Inflammatory macrophage treated with lipopolysaccharide for 4 hours (primary cell): ENCODE measurements at regions not wholly inside any gene's neighbourhood (a gene's known extent, or its start where the extent isn't known, plus 50 kb on each side); places are given as distances from the start of the nearest gene placed in this dataset.
A peak's percentile ranks its signal among the peaks of the same experiment; 100 is the strongest.
"Not testable (repeated sequence)": the region's sequence is repeated elsewhere in the genome, so short reads cannot be mapped to it uniquely, and the experiment has no call there.

Experiments
- DNase-seq: peaks from one replicate; pipeline ENCODE4 v3.0.0-alpha.2; 2020

DNA sequence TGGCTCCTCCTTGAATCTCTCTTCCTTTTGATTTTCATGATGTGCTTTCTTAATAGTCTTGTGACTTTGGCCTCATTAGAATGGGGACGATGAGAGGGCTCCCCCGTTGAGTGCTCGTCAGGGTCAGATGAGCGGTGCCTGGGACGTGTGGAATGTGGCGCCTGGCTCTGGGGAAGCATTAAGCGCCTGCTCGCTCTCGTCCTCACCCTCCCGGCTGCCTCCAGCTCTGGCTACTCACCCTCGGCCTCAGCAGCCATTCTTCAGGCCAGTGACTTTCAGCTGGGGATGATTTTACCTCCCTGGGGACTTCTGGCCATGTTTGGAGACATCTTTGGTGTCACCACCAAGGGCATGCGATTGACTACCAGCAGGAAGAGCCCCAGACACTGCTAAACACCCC lies 69.7 kb downstream of the RPS6KA4 start:
- no peak for DNase-seq

DNA sequence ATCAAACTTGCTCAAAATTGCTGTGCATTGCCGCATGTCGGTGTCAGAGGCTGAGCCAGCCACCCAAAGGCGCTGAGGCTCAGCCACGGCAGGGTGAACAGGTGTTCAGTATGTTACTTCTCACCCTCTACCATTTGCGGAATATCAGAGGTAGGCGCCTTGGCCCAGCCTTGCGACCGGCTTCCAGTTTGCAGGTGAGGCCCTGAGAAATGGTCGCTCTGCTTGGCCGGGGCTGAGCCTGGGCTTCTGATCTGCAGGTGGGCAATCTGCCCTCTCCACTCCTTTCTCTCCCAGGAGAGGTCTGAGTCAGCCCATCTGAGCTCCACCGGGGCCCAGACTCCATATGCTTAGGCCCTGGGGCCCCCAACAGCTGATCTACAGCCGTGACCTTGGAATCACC lies 71.0 kb downstream of the RPS6KA4 start:
- DNase-seq: no peak

DNA sequence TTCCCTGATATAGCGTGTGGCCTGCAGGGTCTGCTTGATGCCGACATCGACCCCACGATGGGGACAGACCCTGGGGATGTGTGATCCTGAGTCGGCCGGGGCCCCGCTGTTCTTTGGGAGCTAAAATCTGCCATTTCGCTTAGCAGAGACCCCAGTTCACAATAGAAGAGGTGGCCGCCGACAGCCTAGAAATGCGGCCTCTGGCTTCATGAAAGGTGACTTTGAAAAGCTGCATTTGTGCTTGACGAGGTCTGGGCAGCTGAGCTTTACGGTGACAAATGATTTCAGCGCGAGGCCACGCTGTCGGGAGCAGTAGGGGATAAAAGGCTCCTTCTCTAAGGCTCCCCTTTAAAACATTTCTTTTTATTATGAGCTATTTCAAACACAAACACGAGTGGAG lies 71.7 kb downstream of the RPS6KA4 start:
- no peak for DNase-seq

DNA sequence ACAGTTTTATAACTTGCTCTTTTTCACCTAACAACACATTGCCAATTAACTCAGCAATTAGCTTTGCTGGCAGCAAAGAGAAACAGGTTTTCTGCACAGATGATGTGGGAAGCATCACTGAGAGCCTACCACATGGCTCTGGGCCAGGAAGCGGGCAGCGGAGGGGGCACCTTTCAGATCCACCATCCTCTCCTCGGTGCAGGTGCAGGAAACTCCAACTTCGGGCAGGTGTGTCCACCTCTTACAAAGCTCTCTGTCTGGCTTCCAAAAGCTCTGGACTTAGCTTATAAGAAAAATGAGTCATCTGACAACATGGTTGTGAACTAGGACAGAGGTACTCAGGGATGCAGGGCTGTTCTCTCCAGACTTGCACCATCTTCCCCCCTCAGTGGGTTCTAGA lies 77.0 kb downstream of the RPS6KA4 start:
- no peak for DNase-seq

DNA sequence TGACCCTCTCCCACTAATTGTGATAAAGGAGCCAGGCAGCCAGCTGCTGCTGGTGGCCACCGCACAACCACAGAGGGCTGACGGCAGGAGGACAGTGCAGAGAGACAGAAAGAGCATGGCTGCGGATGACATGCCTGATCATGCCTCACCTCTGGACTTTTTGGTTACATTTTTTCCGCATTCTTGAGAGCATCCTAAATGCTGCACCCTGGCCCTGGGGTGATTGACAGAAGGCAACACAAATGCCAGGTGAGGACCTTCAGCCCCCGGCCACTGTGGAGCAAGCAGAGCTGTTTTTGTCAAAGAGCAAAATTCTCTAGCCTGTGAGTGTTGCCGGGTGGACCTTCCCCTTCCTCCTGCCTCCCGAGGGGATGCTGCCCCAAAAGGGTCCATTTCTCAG lies 78.5 kb downstream of the RPS6KA4 start:
- no peak for DNase-seq

DNA sequence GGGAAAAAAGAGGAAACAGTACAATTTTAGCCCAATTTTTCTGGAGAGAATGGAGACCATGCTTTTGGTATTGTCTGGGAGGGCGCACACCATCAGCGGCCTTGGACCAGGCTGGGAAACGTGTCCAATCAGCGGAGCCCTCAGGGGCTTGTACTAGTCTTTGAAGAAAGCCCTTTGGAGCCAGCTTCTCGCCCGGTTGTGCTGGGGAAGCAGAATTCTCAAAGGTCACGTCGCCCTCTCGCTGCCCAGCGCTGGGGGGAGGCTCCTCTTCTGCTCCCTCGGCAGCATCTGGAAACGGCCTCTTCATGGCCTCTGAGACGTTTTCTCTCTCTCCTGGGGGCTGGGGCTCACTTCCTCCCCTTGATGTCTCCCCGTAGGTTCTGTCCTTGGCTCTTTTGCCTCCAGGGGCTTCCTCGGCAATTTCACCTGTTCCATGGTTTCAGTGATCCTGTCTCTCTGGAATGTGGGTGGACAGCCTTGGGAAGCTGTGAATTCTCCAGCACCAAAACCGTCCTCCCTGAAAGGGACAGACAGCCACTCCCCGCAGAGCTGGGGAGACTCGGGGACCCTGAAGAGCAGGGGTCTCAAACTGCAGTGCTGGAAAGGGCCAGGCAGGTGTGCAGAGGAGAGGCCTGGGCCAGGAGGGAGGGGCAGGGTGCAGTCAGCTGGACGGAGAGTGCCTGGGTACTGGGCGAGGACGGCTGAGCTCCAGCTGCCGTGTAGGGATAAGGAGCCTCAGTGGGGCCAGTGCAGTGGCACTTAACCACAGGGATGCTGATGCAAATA lies 80.2 kb downstream of the RPS6KA4 start:
- DNase-seq: no peak

DNA sequence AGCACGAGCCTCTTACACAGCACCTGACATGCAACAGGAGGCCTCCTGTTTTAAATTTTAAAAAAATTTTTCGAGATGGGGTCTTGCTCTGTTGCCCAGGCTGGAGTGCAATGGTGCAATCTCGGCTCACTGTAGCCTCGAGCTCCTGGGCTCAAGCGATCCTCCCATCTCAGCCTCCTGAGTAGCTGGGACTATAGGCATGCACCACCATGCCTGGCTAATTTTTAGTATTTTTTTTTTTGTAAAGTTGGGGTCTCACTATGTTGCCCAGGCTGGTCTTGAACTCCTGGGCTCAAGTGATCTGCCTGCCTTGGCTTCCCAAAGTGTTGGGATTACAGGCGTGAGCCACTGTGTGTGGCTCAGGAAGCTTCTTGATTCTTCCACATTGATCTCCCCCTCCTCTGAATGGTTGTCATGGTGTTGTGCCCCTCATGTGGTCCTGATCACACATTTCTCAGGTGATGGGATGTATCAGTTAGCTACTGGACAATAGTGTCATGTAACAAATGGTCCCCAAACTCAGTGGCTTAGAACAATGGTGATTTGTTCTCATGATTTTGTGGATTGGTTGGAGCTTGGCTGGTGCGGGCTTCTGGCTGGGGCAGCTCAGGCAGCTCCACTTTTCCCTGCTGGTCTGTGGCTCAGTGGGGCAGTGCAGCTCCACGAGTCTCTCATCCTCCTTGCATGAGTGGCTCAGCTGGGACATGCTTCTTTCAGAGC lies 81.0 kb downstream of the RPS6KA4 start:
- DNase-seq: not testable (repeated sequence)

DNA sequence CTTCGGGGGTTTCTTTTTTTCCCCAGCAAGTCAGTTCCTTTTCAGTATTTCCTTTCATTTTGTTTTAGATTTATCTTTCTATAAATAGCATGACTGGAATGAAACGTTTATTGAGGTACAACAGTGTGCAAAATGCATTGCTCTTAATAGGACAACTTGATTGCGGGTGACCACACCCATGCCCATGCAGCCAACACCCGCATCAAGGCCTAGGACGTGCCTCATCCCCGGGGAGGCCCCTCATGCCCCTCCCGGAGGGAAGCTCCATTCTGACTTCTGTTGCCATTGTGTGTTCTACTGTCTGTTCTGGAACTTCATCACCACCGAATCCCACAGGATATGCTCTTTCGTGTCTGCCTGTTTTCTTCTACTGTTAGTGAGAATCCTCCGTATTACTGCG lies 82.2 kb downstream of the RPS6KA4 start:
- DNase-seq: no peak

DNA sequence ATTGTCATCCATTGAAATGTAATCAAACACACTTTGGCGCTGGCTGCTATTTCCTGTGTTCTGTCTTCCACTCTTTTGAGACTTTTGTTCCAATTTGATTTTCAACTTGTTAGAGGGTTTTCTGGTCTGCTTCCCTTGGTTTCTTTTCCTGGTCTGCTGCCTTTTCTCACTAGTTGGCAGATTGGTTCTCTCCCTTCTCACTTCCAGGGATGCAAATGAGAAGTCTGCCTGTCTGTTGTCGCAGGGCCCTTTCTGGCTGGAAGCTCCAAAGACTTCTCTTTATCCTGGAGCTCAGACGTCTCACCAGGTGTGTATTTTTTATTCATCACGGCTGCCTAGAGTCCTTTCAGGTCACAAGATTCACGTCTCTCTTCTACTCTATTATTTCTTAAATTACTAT lies 84.0 kb downstream of the RPS6KA4 start:
- DNase-seq: no peak

DNA sequence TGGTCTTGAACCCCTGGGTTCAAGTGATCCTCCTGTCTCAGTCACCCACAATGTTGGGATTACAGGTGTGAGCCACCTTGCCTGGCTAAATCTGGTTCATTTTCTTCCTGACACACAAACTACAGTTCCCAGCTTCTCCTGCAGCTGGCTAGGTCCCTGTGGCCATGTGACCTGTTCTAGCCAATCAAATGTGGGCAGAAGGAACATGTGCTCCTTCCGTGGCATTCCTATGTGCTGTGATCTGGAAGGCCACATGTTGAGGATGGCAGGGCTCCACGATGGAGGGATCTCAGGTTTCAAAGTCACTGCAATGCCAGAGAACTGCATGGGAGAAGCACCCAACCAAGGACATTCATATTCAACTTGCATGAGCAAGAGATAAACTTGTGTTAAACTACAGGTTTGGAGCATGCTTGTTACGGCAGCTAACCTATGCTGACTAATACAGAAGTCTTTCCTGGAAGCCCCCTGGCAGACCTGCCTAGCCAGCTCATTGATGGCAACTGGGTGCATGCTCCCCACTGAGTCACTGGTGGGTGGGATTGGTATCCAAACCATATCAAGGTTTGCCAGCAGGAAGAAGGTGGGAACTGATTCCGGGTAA lies 86.0 kb downstream of the RPS6KA4 start:
- no peak for DNase-seq

DNA sequence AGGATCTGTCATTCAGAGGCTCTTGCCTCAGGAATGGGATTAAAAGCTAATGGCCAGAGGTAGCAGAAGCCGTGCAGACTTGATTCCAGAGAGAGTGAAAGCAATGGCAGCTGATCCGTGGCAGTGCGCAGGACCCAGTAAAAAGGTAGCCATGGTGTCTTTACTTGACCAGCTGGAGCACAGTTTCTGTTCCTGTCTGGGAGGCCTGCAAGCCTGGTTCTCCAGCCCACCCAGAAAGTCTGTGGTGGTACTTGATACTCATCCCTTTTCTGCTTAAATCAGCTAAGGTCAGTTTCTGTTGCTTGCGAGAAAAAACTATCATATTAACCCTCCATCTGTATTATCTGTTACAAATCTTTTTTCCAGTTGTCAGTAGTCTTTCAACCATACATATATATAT lies 86.7 kb downstream of the RPS6KA4 start:
- DNase-seq: no peak

DNA sequence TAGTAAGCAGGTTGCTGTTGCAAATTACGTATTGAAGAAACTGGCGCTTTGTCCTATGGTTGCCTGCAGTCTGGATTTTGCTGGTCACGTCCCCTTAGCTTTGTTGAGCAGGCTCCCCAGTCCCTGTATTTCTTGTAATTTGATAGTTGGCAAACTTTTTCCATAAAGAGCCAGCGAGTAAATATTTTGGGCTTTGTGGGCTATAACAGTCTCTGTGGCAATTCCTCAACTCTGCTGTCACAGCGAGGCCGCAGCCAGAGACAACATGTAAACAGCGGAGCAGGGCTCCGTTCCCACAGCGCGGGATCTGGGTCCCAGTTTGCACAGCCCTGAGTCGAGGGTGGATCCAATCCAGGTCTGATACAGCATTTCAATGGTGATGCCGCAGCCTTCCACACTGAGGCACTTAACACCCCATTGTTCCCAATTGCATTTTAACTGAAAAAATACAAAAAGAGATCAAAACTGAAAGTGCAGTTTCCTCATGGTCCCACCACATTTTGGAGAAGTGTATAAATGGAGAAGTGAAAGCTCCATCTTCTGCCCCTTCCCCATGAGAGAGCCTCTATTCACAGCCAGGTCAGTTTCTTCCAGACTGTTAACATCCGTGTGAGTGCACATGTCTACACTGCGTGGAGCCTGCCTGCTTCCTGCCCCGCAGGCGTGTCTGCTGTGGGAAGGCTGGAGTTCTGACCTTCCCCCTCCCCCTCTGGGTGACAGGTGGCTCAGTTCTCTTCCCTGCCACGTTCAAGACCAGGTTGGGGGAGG lies 89.1 kb downstream of the RPS6KA4 start:
- peak; percentile 92 for DNase-seq

DNA sequence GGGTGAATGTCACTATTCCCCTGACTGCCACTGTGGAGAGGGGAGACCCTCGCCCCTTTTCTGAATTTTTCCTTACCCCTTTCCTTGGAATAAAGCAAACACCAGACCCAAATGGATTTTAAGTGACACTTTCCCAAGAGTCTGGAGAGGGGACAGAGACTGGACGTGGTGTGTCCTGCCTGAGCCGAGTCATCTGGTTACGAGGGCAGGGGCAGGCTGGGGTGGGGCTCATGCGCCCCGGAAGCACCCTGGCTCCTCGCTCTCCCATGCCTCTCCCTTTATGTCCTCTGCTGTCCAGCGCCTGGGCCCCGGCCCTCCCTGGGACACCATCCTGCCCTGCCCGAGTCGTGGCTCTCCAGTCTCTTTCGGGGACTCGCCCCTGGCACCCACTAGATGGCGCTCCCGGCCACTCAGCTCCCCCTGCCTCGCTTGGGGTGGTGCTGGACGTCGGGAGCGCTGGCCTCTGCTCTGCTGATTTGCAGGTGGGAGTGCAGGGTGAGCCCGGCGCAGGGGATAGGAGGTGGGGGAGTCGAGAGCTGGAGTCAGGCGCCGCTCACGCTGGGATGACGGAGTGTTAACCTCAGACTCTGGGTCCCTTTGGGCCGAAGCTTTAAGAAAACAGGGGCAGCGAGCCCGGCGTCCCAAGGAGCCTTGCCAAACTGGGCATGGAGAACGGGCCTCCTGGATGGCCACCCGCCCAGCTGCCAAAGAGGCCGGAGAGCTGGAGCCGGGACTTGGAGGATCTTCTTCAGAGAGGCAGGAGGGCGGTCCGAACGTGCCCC lies 89.8 kb downstream of the RPS6KA4 start:
- DNase-seq: peak; percentile 79

DNA sequence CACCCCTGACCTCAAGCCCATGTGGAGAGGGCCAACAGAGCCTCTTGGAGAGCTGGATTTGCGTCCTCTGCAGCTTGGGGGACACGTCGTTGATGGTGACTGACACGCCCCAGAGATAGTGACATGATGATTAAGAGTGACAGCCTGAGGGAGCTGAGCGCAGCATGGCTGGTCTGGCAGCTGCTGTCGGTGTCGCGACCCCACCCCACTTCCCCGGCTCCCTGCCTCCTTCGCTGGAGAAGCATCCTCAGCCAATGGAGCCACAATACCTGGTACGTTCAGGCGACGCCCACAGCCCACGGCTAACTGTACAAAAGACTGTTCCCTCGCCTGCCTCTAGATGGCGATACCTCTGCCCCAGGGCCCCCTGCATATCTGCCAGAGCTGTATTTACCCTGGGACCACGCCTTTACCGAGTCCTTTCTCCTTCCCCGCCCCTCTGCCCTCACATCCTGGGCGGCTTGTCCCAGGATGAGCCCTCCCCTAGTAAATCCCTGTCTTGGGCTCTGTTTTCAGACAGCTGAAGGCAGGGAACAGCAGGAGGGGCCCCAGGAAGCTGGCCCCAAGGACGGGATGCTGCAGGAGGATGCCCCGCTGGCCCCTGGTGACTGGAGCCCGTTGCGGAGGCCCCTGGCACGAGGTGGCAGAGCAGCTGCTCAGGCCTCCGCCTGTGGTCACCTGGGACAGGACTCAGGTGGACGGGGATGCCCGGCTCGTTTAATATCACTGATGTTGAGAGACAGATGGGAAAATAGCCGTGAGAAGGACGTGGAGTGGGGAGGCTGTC lies 90.6 kb downstream of the RPS6KA4 start:
- DNase-seq: peak; percentile 69

DNA sequence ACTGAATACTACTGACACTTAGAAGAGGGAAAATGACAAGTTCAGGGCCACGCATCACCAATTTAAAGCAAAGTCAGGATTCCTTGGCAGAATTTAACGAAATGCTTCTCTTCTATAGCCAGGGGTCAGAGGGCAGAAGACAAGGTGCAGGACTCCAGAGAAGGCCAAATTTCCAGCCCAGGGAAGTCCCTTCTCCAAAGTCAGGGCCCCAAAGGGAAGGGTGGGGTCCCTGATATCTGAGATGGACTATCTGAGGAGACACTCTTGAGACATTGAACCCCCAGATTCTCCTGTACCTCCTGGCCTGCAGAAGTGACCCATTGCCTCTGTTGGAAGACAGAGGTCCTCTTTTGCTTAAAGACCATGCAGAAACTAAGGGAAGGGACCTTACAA lies 91.2 kb downstream of the RPS6KA4 start:
- DNase-seq: no peak

DNA sequence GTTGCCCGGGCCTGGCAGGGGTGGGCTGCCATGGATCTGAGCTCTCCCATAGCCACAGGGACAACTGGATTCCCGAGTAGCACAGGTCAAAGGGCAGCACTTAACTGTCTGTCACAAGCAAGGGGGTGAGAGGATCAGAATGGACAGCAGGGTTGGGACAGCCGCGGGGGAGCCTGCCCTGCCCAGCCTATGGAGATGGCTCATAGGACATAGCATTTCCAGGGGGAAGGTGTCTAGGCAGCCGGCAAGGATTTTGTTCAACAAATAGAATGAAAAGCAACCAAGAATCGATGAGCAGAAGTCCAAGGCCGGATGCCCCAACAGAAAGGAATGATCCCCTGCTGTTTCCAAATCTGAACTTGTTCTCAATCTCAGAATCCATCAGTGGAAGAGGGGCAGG lies 92.9 kb downstream of the RPS6KA4 start:
- no peak for DNase-seq

DNA sequence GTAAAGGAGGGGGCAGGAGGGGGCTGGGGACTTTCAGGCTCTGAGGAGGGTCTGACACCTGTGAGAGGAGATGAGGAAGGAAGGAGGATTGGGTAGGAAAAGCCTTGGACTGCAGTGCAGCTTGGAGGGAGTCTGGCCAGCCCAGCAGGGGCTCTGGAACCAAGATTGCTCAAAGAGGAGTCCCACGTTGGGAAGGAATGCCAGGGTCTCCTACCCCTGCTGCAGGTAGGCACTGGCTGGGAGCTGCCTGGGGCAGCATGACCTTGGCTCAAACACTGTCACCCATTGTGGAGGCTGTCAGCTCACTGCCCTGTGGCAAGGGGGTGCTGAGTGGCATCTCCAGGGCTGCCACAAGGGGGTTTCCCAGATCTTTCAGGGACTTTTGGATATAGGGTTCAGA lies 94.5 kb downstream of the RPS6KA4 start:
- no peak for DNase-seq

DNA sequence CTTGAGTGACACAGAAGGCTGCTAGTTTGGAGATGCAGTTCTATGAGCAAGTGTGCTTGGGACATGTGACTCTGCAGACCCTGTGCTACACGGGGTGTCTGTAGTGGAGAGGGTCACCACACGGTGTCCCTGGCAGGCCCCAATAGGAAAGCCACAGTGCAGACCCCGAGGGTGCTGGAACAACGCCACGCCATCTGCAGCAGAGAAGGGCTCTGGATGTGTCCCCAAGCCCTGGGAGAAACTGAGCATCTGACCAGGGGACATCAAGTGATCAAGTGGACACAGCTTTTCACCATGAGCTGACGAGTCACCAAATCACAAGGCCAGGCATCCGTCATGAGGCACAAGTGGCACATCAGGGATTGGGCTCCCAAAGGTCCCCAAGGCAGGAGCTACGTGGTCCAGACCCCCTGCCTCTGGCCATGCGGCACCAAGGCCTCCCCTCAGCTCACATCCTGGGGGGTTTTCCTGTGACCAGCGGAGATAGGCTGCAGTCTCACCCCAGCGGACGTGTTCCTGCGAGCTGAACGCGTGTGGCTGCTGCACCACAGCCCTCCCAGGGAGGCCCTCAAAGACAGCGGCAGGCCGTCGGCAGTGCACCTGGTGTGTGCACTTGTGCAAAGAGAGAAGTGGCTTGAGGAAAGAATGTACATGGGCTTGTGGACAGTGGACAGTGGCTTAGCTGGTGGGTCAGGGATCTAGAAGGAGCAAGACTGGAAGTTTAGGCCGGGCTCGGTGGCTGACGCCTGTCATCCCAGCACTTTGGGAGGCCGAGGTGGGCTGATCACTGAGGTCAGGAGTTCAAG lies 96.7 kb downstream of the RPS6KA4 start:
- DNase-seq: peak; percentile 36

DNA sequence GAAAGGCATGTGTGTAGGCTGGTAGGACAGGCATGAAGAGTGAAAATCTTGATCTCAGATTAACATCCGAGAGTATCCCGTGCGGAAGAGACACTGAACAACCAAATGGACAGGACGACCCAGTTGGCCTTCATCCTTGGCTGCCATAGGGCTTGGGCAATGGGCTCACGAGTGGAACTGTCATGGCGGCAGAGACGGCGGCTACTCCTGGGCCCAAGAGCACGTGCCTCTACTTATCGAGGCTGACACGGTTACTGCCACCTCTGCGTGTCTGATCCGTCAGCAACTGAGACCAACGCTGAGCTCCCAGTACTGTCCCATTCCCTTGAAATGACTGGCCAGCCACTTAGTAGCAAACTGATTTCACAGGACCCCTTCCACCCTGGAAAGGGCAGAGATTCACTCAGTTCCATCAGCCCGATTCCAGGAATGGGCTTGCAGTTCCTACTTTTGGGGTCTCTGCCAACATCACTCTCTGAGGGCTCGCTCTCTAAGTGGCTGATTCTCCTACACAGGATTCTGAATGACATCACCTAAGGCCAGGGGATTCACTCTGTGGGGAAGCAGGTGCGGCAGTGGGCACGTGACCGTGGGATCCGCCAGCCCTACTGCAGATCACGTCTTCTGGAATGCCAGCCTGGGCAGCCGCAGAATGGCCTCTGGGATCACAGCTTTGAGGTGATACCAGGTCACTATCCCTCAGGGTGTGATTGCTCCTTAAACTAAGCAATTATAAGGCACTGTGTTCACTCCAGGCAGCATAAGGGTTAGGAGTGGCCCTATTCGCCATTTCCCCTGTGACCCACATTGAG lies 97.8 kb downstream of the RPS6KA4 start:
- DNase-seq: no peak

DNA sequence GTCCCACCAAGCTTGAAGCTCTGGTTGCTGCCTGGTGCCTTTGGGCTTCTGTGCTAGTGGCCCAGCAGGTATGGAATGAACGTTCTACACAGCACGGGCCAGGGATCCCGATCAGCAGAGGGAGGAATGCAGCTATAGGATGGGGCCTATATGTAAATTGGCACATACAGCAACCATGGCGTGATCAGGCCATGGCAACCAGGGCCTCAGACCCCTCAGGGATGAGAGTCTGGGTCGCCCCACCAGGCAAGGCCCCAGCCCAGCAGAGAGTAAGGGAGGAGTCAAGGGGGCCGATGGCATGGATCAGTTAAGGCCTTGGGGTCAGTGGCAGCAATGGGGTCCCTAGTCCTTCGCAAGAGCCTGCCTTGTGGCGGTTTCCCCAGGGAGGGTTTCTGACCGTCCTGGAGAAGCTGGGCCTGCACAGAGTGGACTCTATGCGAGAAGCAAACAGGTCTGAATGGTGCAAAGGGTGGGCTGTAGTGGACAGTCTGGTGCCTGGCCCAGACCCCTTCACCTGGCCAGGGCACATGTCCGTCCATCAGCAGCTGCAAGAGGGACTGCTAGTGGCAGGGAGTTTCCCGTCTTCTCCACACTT lies 98.2 kb upstream of the SLC22A11 start:
- no peak for DNase-seq
